H1 (cell line): ENCODE measurements at regions not wholly inside any gene's neighbourhood (a gene's known extent, or its start where the extent isn't known, plus 50 kb on each side); places are given as distances from the start of the nearest gene placed in this dataset.

ENCODE experiments used
- CTCF ChIA-PET: fragments of 300-600 bp; sonication (Branson Sonifier 250); formaldehyde crosslinking; loops from one replicate; lab custom pipeline; 2021; ENCODE audit not compliant: partially characterized antibody; lab: Charles Lee
- POLR2A ChIA-PET: fragments of 300-600 bp; sonication (Branson Sonifier 250); formaldehyde crosslinking; loops from one replicate; lab custom pipeline; 2021; ENCODE audit warnings: inconsistent platforms; ENCODE audit not compliant: partially characterized antibody; lab: Charles Lee
- DNase-seq, 2 experiments: peaks; one replicate each; pipeline versions ENCODE4 v3.0.0 to v3.0.0-alpha.2; 2010 to 2022; ENCODE audit warnings: low spot score in 2 of 2, low read depth in 1 of 2, mixed read lengths in 1 of 2
- FAIRE-seq: peaks from 2 replicates; lab custom pipeline; 2011; peaks lifted over from hg19 to GRCh38; lab: Jason Lieb, UNC
- H2AFZ ChIP-seq: 2 replicates; pipeline ENCODE4 v1.8.1; 2012; ENCODE audit warnings: low read length, inconsistent platforms
- H2AK5ac ChIP-seq: 2 replicates; pipeline ENCODE4 v1.6.1; 2013; ENCODE audit warnings: low read depth, low read length
- H2BK120ac ChIP-seq: replicated peaks from 2 replicates; pipeline ENCODE3; 2013; ENCODE audit warnings: low read depth, low read length, inconsistent platforms
- H2BK12ac ChIP-seq: 2 replicates; pipeline ENCODE4 v1.6.1; 2013; ENCODE audit warnings: low read depth, low read length
- H2BK15ac ChIP-seq: 2 replicates; pipeline ENCODE4 v1.6.1; 2013; ENCODE audit warnings: low read length
- H2BK20ac ChIP-seq: 2 replicates; pipeline ENCODE4 v1.6.1; 2013; ENCODE audit warnings: low read length
- H2BK5ac ChIP-seq: 2 replicates; pipeline ENCODE4 v1.6.1; 2013; ENCODE audit warnings: low read depth, low read length
- H3K14ac ChIP-seq: 2 replicates; pipeline ENCODE4 v1.6.1; 2013; ENCODE audit warnings: inconsistent platforms; ENCODE audit not compliant: insufficient read length
- H3K18ac ChIP-seq: 2 replicates; pipeline ENCODE4 v1.6.1; 2013; ENCODE audit warnings: low read length; ENCODE audit errors: extremely low read depth
- H3K23ac ChIP-seq: 2 replicates; pipeline ENCODE4 v1.6.1; 2013; ENCODE audit warnings: inconsistent platforms; ENCODE audit not compliant: insufficient read length
- H3K23me2 ChIP-seq: 2 replicates; pipeline ENCODE4 v1.6.1; 2013; ENCODE audit warnings: low read depth, low read length
- H3K27ac ChIP-seq: 2 replicates; pipeline ENCODE4 v1.6.1; 2011; ENCODE audit warnings: low read depth, low read length, inconsistent platforms
- H3K27me3 ChIP-seq, 4 experiments: replicated peaks in 1 of 4; 1 replicate in 1 of 4; 2 replicates in 3 of 4; pipeline versions ENCODE4 v1.6.1 to v1.8.1; 2011 to 2013; ENCODE audit warnings: low read length in 3 of 4, mild to moderate bottlenecking in 3 of 4, inconsistent platforms in 2 of 4, mixed read lengths in 2 of 4, moderate library complexity in 1 of 4; ENCODE audit not compliant: control insufficient read depth in 3 of 4, insufficient read depth in 3 of 4; ENCODE audit errors: extremely low read depth in 1 of 4
- H3K36me3 ChIP-seq, 4 experiments: 2 replicates each; pipeline versions ENCODE4 v1.6.1 to v1.8.1; 2011 to 2013; ENCODE audit warnings: mild to moderate bottlenecking in 4 of 4, low read length in 3 of 4, moderate library complexity in 2 of 4, control low read depth in 1 of 4, inconsistent platforms in 1 of 4; ENCODE audit not compliant: insufficient read depth in 4 of 4, control insufficient read depth in 2 of 4
- H3K4ac ChIP-seq: replicated peaks from 2 replicates; pipeline ENCODE3; 2013; ENCODE audit warnings: low read length, low read depth, mixed read lengths, inconsistent platforms; ENCODE audit not compliant: insufficient read length
- H3K4me1 ChIP-seq, 4 experiments: replicated peaks in 1 of 4; 1 replicate in 1 of 4; 2 replicates in 3 of 4; pipeline versions ENCODE4 v1.6.1 to v1.8.1; 2011 to 2013; ENCODE audit warnings: low read length in 3 of 4, inconsistent platforms in 2 of 4, mixed read lengths in 1 of 4; ENCODE audit not compliant: insufficient read depth in 4 of 4, control insufficient read depth in 3 of 4
- H3K4me2 ChIP-seq, 2 experiments: 2 replicates each; pipeline versions ENCODE4 v1.6.1 to v1.8.1; 2011 to 2013; ENCODE audit warnings: low read depth in 2 of 2, low read length in 2 of 2, control low read depth in 1 of 2, inconsistent platforms in 1 of 2, mild to moderate bottlenecking in 1 of 2; ENCODE audit not compliant: insufficient read depth in 1 of 2
- H3K4me3 ChIP-seq, 4 experiments: fragments of 200-600, 300-600 bp in 1 of 4; sonication (generic), shearing (Covaris generic), sonication (Bioruptor Twin) in 1 of 4; 2 replicates each; pipeline versions ENCODE4 v1.5.1 to v1.8.1; 2011 to 2016; ENCODE audit warnings: low read length in 4 of 4, low read depth in 3 of 4, control low read depth in 2 of 4, inconsistent platforms in 2 of 4, mild to moderate bottlenecking in 2 of 4, mixed read lengths in 1 of 4, moderate library complexity in 1 of 4; ENCODE audit not compliant: insufficient read depth in 2 of 4; ENCODE audit errors: extremely low read depth in 1 of 4
- H3K56ac ChIP-seq: replicated peaks from 2 replicates; pipeline ENCODE3; 2013; ENCODE audit warnings: low read depth, mild to moderate bottlenecking, mixed read lengths, low read length, inconsistent platforms; ENCODE audit not compliant: insufficient read length
- H3K79me1 ChIP-seq: 2 replicates; pipeline ENCODE4 v1.6.1; 2013; ENCODE audit warnings: low read depth, low read length, control low read depth
- H3K79me2 ChIP-seq, 2 experiments: 2 replicates each; pipeline versions ENCODE4 v1.6.1 to v1.8.1; 2012 to 2013; ENCODE audit warnings: low read length in 2 of 2, mild to moderate bottlenecking in 2 of 2, inconsistent platforms in 1 of 2; ENCODE audit not compliant: insufficient read depth in 2 of 2, control insufficient read depth in 1 of 2
- H3K9ac ChIP-seq, 4 experiments: replicated peaks in 1 of 4; 1 replicate in 1 of 4; 2 replicates in 3 of 4; pipeline versions ENCODE4 v1.6.1 to v1.8.1; 2011 to 2013; ENCODE audit warnings: low read depth in 3 of 4, low read length in 3 of 4, control low read depth in 2 of 4, mild to moderate bottlenecking in 2 of 4, moderate library complexity in 2 of 4, inconsistent platforms in 1 of 4; ENCODE audit errors: extremely low read depth in 1 of 4
- H3K9me3 ChIP-seq, 2 experiments: 2 replicates each; pipeline versions ENCODE4 v1.6.1 to v1.8.1; 2012 to 2013; ENCODE audit warnings: mild to moderate bottlenecking in 2 of 2, moderate library complexity in 2 of 2, control low read depth in 1 of 2, inconsistent platforms in 1 of 2, low read depth in 1 of 2, low read length in 1 of 2, mixed read lengths in 1 of 2; ENCODE audit not compliant: insufficient read depth in 2 of 2
- H4K20me1 ChIP-seq, 2 experiments: replicated peaks in 1 of 2; 2 replicates each; pipeline versions ENCODE3 to v1.8.1; 2011 to 2013; ENCODE audit warnings: inconsistent platforms in 2 of 2, low read length in 2 of 2, mild to moderate bottlenecking in 1 of 2; ENCODE audit not compliant: insufficient read depth in 2 of 2, control insufficient read depth in 1 of 2
- H4K5ac ChIP-seq: 2 replicates; pipeline ENCODE4 v1.6.1; 2013; ENCODE audit warnings: low read length, low read depth, mixed read lengths, inconsistent platforms; ENCODE audit not compliant: insufficient read length
- H4K8ac ChIP-seq: 2 replicates; pipeline ENCODE4 v1.8.0; 2013; ENCODE audit warnings: mild to moderate bottlenecking, moderate library complexity, low read length, inconsistent platforms; ENCODE audit not compliant: insufficient read depth; ENCODE audit errors: extremely low read depth
- H4K91ac ChIP-seq: replicated peaks from 2 replicates; pipeline ENCODE3; 2013; ENCODE audit warnings: low read length, mixed read lengths, inconsistent platforms; ENCODE audit not compliant: insufficient read length
- BACH1 ChIP-seq: IDR thresholded peaks from 2 replicates; pipeline ENCODE4 v1.6.1; 2012; ENCODE audit warnings: low read length, improper control_type of control experiment
- EP300 ChIP-seq, 2 experiments: IDR thresholded peaks; 1 replicate in 1 of 2; 2 replicates in 1 of 2; pipeline ENCODE4 v1.6.1; 2011 to 2012; ENCODE audit warnings: low read depth in 2 of 2, low read length in 2 of 2, mild to moderate bottlenecking in 2 of 2, borderline replicate concordance in 1 of 2, inconsistent platforms in 1 of 2, moderate library complexity in 1 of 2
- MAFK ChIP-seq: IDR thresholded peaks from 2 replicates; pipeline ENCODE4 v1.6.1; 2012; ENCODE audit warnings: low read depth, mild to moderate bottlenecking, improper control_type of control experiment, low read length
- SIN3A ChIP-seq, 2 experiments: IDR thresholded peaks in 1 of 2; conservative IDR thresholded peaks in 1 of 2; 2 replicates each; pipeline ENCODE4 v1.6.1; 2011 to 2012; ENCODE audit warnings: low read length in 2 of 2, improper control_type of control experiment in 1 of 2, low read depth in 1 of 2, mild to moderate bottlenecking in 1 of 2
- SP1 ChIP-seq: IDR thresholded peaks from 2 replicates; pipeline ENCODE4 v1.6.1; 2011; ENCODE audit warnings: low read depth, low read length
- SRF ChIP-seq: IDR thresholded peaks from 2 replicates; pipeline ENCODE4 v1.6.1; 2011; ENCODE audit warnings: mild to moderate bottlenecking, low read depth, low read length, moderate library complexity
- SUZ12 ChIP-seq: fragments of 200-600 bp; sonication (generic); IDR thresholded peaks from 2 replicates; pipeline ENCODE4 v1.6.1; 2012; ENCODE audit warnings: mild to moderate bottlenecking, inconsistent platforms, low read length, moderate library complexity, mixed read lengths
- TAF1 ChIP-seq: IDR thresholded peaks from 2 replicates; pipeline ENCODE4 v1.6.1; 2011; ENCODE audit warnings: mild to moderate bottlenecking, low read depth, low read length
- YY1 ChIP-seq: IDR thresholded peaks from 2 replicates; pipeline ENCODE4 v1.6.1; 2011; ENCODE audit warnings: low read depth, mild to moderate bottlenecking, low read length
- WGBS, 2 experiments: shearing (Covaris generic) in 1 of 2; methylation state at CpG; one replicate each; pipeline versions ENCODE4 v1.1.6 to v1.1.7; 2013 to 2015; ENCODE audit warnings: low lambda C conversion rate in 2 of 2, mixed read lengths in 2 of 2, inconsistent platforms in 1 of 2, low coverage in 1 of 2, missing lambda C conversion rate in 1 of 2; ENCODE audit not compliant: insufficient replicate concordance in 2 of 2, insufficient coverage in 1 of 2, insufficient read length in 1 of 2; ENCODE audit errors: extremely low coverage in 1 of 2, missing lambda C conversion rate in 1 of 2; 5-methylcytosine and 5-hydroxymethylcytosine counted together
- TF ChIP-seq, protein P1 (sequence below): IDR thresholded peaks from 2 replicates; pipeline ENCODE4 v1.6.1; 2011; ENCODE audit warnings: low read length, improper control_type of control experiment
- TF ChIP-seq, protein P2 (sequence below): IDR thresholded peaks from 2 replicates; pipeline ENCODE4 v1.6.1; 2012; ENCODE audit warnings: low read length, inconsistent platforms

- no peak overlapping the region for H4K5ac ChIP-seq
- H4K20me1 ChIP-seq, result no peaks in the 10 kb centered on the region
- no peak overlapping the region for H2BK12ac ChIP-seq
- no peak overlapping the region for H3K4me3 ChIP-seq
- no peak overlapping the region for H3K27ac ChIP-seq
- H3K4ac ChIP-seq, result no peak overlapping the region
- H3K18ac ChIP-seq, result no peak overlapping the region
- TF ChIP-seq SP1, result no peak
- TF ChIP-seq BACH1, result no peak
- TF ChIP-seq, protein P1, sequence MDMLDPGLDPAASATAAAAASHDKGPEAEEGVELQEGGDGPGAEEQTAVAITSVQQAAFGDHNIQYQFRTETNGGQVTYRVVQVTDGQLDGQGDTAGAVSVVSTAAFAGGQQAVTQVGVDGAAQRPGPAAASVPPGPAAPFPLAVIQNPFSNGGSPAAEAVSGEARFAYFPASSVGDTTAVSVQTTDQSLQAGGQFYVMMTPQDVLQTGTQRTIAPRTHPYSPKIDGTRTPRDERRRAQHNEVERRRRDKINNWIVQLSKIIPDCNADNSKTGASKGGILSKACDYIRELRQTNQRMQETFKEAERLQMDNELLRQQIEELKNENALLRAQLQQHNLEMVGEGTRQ, result no peak
- no peak for TF ChIP-seq MAFK
- no peak for TF ChIP-seq SRF
- TF ChIP-seq TAF1, result no peak
- TF ChIP-seq SIN3A (conservative IDR thresholded peaks at IDR 0.05 in 1 of 2, IDR thresholded peaks at IDR 0.05 in 1 of 2; ENCODE audit: low read depth in 1 of 2, low read length in 2 of 2), result no peak
- TF ChIP-seq, protein P2, sequence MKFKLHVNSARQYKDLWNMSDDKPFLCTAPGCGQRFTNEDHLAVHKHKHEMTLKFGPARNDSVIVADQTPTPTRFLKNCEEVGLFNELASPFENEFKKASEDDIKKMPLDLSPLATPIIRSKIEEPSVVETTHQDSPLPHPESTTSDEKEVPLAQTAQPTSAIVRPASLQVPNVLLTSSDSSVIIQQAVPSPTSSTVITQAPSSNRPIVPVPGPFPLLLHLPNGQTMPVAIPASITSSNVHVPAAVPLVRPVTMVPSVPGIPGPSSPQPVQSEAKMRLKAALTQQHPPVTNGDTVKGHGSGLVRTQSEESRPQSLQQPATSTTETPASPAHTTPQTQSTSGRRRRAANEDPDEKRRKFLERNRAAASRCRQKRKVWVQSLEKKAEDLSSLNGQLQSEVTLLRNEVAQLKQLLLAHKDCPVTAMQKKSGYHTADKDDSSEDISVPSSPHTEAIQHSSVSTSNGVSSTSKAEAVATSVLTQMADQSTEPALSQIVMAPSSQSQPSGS, result no peak
- no peak for TF ChIP-seq SUZ12
- no peak for TF ChIP-seq YY1
- TF ChIP-seq EP300 (IDR thresholded peaks at IDR 0.05; ENCODE audit: borderline replicate concordance in 1 of 2, low read depth in 2 of 2, low read length in 2 of 2), result no peak
- TF ChIP-seq, all 59 proteins: peak for 0
- no peaks in the 10 kb centered on the region for H3K79me2 ChIP-seq
- no peak overlapping the region for H3K56ac ChIP-seq
- no peak overlapping the region for H4K8ac ChIP-seq
- peaks cover 0 to 2% (median under 1%) of the 10 kb centered on the region in 4 experiments; a peak in 3 of 7 replicates for H3K4me1 ChIP-seq
- no peaks in the 10 kb centered on the region for H3K9me3 ChIP-seq
- ChIA-PET CTCF (no interaction called here), POLR2A (no interaction called here)
- H3K79me1 ChIP-seq, result no peaks in the 10 kb centered on the region
- H2BK120ac ChIP-seq, result no peak overlapping the region
- H2AK5ac ChIP-seq, result no peak overlapping the region
- no peak overlapping the region for H3K4me2 ChIP-seq
- H2BK15ac ChIP-seq, result no peak overlapping the region
- no peak overlapping the region for H3K14ac ChIP-seq
- WGBS, 2 experiments, result 93% methylated on average over 5 of the region's 5 CpGs; no CpG with 5 or more reads in 1 of the 2 experiments
- H2BK5ac ChIP-seq, result no peak overlapping the region
- no peaks in the 10 kb centered on the region for H3K23me2 ChIP-seq
- no peak for DNase-seq
- no peak overlapping the region for H3K9ac ChIP-seq
- H2BK20ac ChIP-seq, result no peak overlapping the region
- H2AFZ ChIP-seq, result no peak overlapping the region
- no peaks in the 10 kb centered on the region for H3K36me3 ChIP-seq
- no peak for FAIRE-seq
- H3K27me3 ChIP-seq, result peaks cover 0 to 2% (median 0%) of the 10 kb centered on the region in 4 experiments; a peak in 1 of 7 replicates
- no peak overlapping the region for H4K91ac ChIP-seq
- no peak overlapping the region for H3K23ac ChIP-seq
Observed at GRCh38 chr2:234324116-234324515, 172.8 kb downstream of the ARL4C start.
